ENCODE measurements at regions not wholly inside any gene's neighbourhood (a gene's known extent, or its start where the extent isn't known, plus 50 kb on each side); places are given as distances from the start of the nearest gene placed in this dataset.

GRCh38 chr15:67002368-67002767 lies 63.0 kb upstream of the SMAD3 start:
- TF ChIP-seq EZH2 (IDR thresholded peaks at IDR 0.05; ENCODE audit: borderline replicate concordance, low read length) = no peak
- no peak for TF ChIP-seq CTCF (IDR thresholded peaks at IDR 0.05; ENCODE audit: low read length)
- H4K20me1 ChIP-seq (ENCODE audit: insufficient read depth, low read length) = no peaks in the 10 kb centered on the region
- no peak overlapping the region for H2AFZ ChIP-seq (ENCODE audit: low read length)
- H3K9ac ChIP-seq (ENCODE audit: low read length) = no peak overlapping the region
- no peaks in the 10 kb centered on the region for H3K9me3 ChIP-seq (ENCODE audit: low read length)
- H3K4me1 ChIP-seq (ENCODE audit: insufficient read depth, low read length, severe bottlenecking) = peaks cover 11% of the 10 kb centered on the region
- H3F3A ChIP-seq (ENCODE audit: insufficient read depth, low read length) = no peaks in the 10 kb centered on the region
- no peaks in the 10 kb centered on the region for H3K27me3 ChIP-seq (ENCODE audit: insufficient read depth, low read length)
- no peaks in the 10 kb centered on the region for H3K9me2 ChIP-seq (ENCODE audit: low read depth, low read length)
- H3K79me2 ChIP-seq (ENCODE audit: insufficient read depth, low read length) = no peaks in the 10 kb centered on the region
- no peaks in the 10 kb centered on the region; the same call in 1 of the 2 replicates for H3K36me3 ChIP-seq (ENCODE audit: insufficient read depth, low read length)
- H3K4me3 ChIP-seq (ENCODE audit: low read depth, low read length, poor library complexity, severe bottlenecking) = no peak overlapping the region
- no peak overlapping the region for H3K4me2 ChIP-seq (ENCODE audit: low read length)
- no peak overlapping the region for H3K27ac ChIP-seq (ENCODE audit: low read depth, low read length, poor library complexity, severe bottlenecking)

GRCh38 chr15:67003586-67003985 lies 61.8 kb upstream of the SMAD3 start:
- Histone ChIP-seq H3K27me3 (ENCODE audit: insufficient read depth, low read length) (no peaks in the 10 kb centered on the region), H3K79me2 (ENCODE audit: insufficient read depth, low read length) (no peaks in the 10 kb centered on the region), H3K9me2 (ENCODE audit: low read depth, low read length) (no peaks in the 10 kb centered on the region), H3K4me3 (ENCODE audit: low read depth, low read length, poor library complexity, severe bottlenecking) (no peak overlapping the region), H3K27ac (ENCODE audit: low read depth, low read length, poor library complexity, severe bottlenecking) (no peak overlapping the region), H2AFZ (ENCODE audit: low read length) (no peak overlapping the region), H3F3A (ENCODE audit: insufficient read depth, low read length) (no peaks in the 10 kb centered on the region), H3K4me2 (ENCODE audit: low read length) (no peak overlapping the region), H3K36me3 (ENCODE audit: insufficient read depth, low read length) (no peaks in the 10 kb centered on the region), H3K4me1 (ENCODE audit: insufficient read depth, low read length, severe bottlenecking) (peaks cover 11% of the 10 kb centered on the region), H4K20me1 (ENCODE audit: insufficient read depth, low read length) (no peaks in the 10 kb centered on the region), H3K9me3 (ENCODE audit: low read length) (no peaks in the 10 kb centered on the region), H3K9ac (ENCODE audit: low read length) (no peak overlapping the region)
- TF ChIP-seq CTCF (IDR thresholded peaks at IDR 0.05; ENCODE audit: low read length) = no peak
- no peak for TF ChIP-seq EZH2 (IDR thresholded peaks at IDR 0.05; ENCODE audit: borderline replicate concordance, low read length)

- Histone ChIP-seq H3K9me3 (ENCODE audit: low read length) (0 out of 2 replicates have a peak, but pooled peaks cover 3% of the 10 kb centered on the region), H3K27ac (ENCODE audit: low read depth, low read length, poor library complexity, severe bottlenecking) (no peak overlapping the region), H3K79me2 (ENCODE audit: insufficient read depth, low read length) (no peaks in the 10 kb centered on the region), H4K20me1 (ENCODE audit: insufficient read depth, low read length) (no peaks in the 10 kb centered on the region), H3F3A (ENCODE audit: insufficient read depth, low read length) (no peaks in the 10 kb centered on the region), H3K4me1 (ENCODE audit: insufficient read depth, low read length, severe bottlenecking) (peaks cover 11% of the 10 kb centered on the region), H3K9me2 (ENCODE audit: low read depth, low read length) (no peaks in the 10 kb centered on the region), H3K4me3 (ENCODE audit: low read depth, low read length, poor library complexity, severe bottlenecking) (no peak overlapping the region), H3K36me3 (ENCODE audit: insufficient read depth, low read length) (no peaks in the 10 kb centered on the region), H2AFZ (ENCODE audit: low read length) (no peak overlapping the region), H3K9ac (ENCODE audit: low read length) (no peak overlapping the region), H3K4me2 (ENCODE audit: low read length) (no peak overlapping the region), H3K27me3 (ENCODE audit: insufficient read depth, low read length) (no peaks in the 10 kb centered on the region)
- TF ChIP-seq CTCF (IDR thresholded peaks at IDR 0.05; ENCODE audit: low read length) (no peak), EZH2 (IDR thresholded peaks at IDR 0.05; ENCODE audit: borderline replicate concordance, low read length) (no peak)
These were observed 61.3 kb upstream of the SMAD3 start for GRCh38 chr15:67004142-67004541.
